Renal pelvis (tissue), 1 donor: ENCODE measurements at regions not wholly inside any gene's neighbourhood (a gene's known extent, or its start where the extent isn't known, plus 50 kb on each side); places are given as distances from the start of the nearest gene placed in this dataset.

Experiments used
- DNase-seq: peaks from one replicate; pipeline ENCODE4 v3.0.0-alpha.2; 2013

DNA sequence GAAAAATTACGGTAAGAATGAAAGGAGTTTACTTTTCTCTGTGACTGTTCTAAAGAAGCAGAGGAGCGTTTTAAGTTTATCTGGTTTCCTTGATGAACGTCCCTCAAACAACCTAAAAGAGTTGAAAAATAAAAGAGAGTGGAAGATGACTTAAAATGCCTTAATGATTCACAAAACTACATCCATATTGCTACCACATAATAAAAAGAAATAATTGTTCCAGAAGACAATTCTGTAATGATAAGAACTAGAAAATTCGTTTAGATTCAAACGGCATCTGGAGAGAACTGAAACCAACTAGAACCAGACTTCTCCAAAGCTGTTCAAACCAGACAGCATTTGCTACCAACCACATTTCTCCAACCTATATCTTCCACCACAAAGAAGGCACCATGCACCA is 68.1 kb downstream of the TEKT4 start:
- DNase-seq = no peak

DNA sequence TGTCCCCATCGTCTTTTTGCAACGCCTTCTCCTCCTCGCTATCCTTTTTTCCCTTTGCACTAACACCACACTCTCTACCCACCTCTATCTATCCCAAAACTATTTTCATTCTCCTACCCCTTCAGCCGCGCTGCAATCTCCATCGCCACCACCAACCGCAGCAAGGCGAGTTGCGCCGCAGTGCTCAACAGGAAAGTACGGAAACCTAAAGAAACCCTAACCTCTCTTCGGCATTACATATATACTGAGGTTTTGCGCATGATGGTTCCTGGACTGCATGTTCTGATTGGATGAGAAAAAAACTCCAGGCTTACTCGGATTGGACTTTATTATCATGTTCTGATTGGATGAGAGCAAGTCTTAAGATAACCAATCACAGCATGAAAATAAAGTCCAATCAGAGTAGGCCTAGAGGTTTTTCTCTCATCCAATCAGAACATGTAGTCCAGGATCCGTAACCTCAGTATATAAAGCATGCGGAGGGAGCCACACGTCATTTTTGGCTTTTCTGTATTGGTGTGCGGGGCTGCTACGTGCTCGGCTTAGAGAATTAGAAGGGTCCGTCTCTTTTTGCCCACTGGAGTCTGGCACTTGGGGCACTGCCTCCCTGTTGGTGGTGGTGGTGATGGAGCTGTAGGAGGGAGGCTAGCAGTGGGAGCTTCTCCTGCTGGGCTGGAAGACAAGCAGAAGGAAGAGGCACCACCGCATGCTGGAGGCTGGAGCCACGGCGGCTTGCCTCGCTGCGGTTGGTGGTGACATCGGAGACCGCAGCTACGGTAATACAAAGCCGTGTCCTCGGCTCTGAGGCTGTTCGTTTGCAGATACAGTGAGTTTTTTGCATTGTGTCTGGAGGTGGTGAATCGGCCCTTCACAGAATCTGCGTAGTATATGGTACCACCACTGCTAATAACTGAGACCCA is 76.1 kb downstream of the TEKT4 start:
- DNase-seq = no peak

DNA sequence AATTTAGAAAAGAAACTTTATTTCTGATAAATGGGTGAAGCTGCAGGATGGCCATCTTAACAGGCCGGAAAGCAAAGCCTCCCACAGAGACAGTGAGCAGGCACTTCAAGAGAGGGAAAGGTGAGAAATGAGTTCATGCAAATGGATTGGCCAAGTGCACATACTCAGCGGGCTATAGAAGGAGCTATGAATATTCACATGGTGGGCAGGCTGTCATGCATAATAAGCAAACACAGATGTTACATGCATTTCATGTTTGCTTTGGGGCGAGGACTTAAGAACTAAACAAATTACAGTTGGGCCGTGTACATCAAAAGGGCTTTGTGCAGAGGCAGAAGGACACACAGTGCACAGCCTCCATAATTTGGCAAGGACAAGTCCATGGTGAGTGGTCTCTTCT is 69.8 kb upstream of the MAL start:
- DNase-seq = no peak

- DNase-seq = peak; percentile 17
Observed at GRCh38 chr2:94956797-94957391, 68.6 kb upstream of the MAL start.

DNA sequence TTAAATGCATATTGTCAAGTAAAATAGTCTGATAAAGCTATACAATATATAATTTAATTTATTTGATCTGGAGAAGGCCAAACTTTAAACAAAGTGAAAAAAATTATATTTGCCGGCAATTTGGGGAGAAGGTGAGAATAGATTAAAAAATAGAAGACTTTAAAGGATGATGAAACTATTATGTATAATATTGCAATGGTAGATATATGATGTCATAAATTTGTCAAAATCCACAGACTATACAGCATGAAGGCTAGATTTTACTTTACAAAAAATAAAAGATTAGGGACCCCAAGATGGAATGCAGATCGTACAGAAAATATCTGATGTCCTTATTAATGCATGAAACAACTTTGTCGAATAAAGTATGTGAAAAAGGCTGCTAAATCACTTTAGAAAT is 67.3 kb upstream of the MAL start:
- DNase-seq = no peak

GRCh38 chr2:94960266-94960665 is 65.2 kb upstream of the MAL start:
- DNase-seq = no peak

DNA sequence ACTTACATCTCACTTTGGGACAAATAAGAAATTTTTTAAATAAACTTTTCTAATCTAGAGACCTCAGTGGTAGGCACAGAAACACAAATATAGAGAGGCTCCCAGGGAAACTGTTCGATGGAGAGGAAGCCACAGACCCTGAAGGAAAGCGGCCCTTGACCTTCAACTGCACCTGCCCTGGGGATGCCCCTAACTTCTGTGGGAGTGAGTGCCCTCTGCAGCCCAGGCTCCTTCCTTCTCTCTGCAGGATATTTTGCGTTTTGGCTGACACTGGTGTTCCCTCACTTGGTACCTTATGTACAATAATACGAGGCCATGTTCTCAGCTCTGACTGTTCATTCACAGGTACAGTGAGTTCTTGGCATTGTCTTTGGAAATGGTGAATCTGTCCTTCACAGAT is 64.8 kb upstream of the MAL start:
- DNase-seq = no peak

- DNase-seq = no peak
Observed at GRCh38 chr2:94964193-94964592, 61.3 kb upstream of the MAL start.

GRCh38 chr2:94966689-94967088 is 58.8 kb upstream of the MAL start:
- no peak for DNase-seq

DNA sequence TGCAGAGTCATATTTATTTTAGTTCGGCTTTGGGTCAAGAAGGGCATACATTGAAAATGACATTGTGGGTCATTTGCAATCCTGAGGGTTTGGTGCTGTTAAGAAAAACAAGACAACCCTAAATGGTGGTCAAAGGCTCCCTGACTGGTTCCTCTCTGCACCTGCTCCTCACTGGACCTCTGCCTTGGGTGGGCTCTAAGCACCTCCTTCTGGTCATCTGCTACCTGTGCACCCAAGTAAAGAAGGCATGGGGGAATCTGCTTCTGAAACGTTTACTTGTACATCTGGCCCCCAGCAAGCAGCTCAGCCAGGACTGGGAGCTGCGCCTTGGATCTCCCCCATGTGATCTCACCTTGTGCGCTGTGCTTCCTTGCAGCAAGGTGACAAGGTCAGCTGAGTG is 55.2 kb upstream of the MAL start:
- no peak for DNase-seq
